Right atrium auricular region (tissue), 2 donors: ENCODE measurements at regions not wholly inside any gene's neighbourhood (a gene's known extent, or its start where the extent isn't known, plus 50 kb on each side); places are given as distances from the start of the nearest gene placed in this dataset.

Experiments used
- DNase-seq: peaks from one replicate; pipeline ENCODE4 v3.0.0-alpha.2; 2019; ENCODE audit warnings: low spot score
- H3K27ac ChIP-seq, 2 donors: fragments of 200-600 bp; sonication (generic); 1 replicate in 1 of 2; 2 replicates in 1 of 2; pipeline ENCODE4 v1.5.1; 2016 to 2019
- H3K27me3 ChIP-seq, 2 donors: fragments of 200-600 bp; sonication (generic); one replicate each; pipeline versions ENCODE4 v1.5.1 to v1.6.0; 2017 to 2019
- H3K36me3 ChIP-seq: fragments of 200-600 bp; sonication (generic); one replicate; pipeline ENCODE4 v1.5.1; 2016
- H3K4me1 ChIP-seq, 2 donors: fragments of 200-600 bp; sonication (generic); one replicate each; pipeline versions ENCODE4 v1.5.1 to v1.6.0; 2017 to 2019
- H3K4me3 ChIP-seq, 2 donors: fragments of 200-600 bp; sonication (generic); 1 replicate in 1 of 2; 2 replicates in 1 of 2; pipeline ENCODE4 v1.5.1; 2017 to 2019; ENCODE audit warnings: mild to moderate bottlenecking in 1 of 2, moderate library complexity in 1 of 2
- H3K9me3 ChIP-seq, 2 donors: fragments of 200-600 bp; sonication (generic); one replicate each; pipeline ENCODE4 v1.5.1; 2019
- TF ChIP-seq, protein P1 (sequence below), 2 donors: fragments of 200-600 bp; sonication (generic); IDR thresholded peaks; one replicate each; pipeline ENCODE4 v1.5.1; 2019; ENCODE audit warnings: antibody characterized with exemption in 2 of 2

DNA sequence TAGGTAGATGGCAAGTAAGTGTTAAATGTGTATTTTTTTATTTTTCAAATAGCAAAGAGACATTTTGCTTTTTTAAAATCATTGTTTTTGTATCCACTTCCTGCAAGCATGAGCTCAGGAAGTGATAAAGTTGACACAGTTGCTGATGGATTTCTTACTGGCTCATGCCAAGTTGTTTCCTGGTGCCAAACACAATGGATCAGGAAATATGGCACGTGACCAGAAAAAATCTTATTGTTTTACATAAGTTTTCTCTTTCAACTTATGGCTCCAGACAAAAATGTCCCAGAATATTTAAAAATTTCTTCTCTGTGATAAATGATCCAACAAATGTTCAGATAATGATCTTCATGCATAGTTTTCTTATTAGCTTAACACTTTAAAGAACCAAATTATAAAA is 1279.1 kb upstream of the FLRT2 start:
- no peak for DNase-seq
- TF ChIP-seq, protein P1, sequence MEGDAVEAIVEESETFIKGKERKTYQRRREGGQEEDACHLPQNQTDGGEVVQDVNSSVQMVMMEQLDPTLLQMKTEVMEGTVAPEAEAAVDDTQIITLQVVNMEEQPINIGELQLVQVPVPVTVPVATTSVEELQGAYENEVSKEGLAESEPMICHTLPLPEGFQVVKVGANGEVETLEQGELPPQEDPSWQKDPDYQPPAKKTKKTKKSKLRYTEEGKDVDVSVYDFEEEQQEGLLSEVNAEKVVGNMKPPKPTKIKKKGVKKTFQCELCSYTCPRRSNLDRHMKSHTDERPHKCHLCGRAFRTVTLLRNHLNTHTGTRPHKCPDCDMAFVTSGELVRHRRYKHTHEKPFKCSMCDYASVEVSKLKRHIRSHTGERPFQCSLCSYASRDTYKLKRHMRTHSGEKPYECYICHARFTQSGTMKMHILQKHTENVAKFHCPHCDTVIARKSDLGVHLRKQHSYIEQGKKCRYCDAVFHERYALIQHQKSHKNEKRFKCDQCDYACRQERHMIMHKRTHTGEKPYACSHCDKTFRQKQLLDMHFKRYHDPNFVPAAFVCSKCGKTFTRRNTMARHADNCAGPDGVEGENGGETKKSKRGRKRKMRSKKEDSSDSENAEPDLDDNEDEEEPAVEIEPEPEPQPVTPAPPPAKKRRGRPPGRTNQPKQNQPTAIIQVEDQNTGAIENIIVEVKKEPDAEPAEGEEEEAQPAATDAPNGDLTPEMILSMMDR (IDR thresholded peaks at IDR 0.05), result no peak
- Histone ChIP-seq H3K4me1 (peaks cover 0 to 5% of the 10 kb centered on the region in 2 donors), H3K36me3 (no peaks in the 10 kb centered on the region), H3K4me3 (no peak overlapping the region), H3K27me3 (no peaks in the 10 kb centered on the region), H3K27ac (no peak overlapping the region), H3K9me3 (no peaks in the 10 kb centered on the region)

DNA sequence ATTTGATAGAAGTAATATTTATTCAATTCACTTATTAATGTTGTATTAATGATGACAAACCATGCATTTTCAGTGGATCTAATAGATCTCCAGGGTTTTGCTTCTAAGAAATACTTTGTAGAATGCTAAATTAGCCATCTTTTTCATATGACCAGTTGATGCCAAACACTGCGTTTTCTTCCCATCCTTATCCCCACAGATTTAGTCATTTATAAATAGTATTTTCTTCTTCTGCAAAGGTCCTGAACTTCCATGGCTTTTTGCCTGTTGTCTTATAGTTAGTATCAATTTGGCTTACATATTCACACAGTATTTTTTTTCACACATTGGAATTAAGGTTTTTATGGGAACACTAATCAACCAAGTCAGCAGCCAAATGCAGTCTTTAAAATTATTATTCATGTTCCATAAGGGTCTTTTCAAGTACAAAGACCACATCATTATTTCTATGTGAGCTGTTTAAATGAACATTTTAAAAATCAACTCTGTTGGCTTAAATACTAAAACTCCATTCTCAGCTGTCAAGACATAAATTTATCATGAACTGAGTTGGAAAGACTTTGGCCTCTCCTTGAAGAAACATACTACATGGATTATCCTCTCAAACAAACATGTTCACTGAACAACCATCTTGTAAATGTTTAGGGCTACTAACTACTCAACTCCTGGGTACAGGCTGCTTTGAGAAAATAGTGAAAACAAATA is 1278.4 kb upstream of the FLRT2 start:
- Histone ChIP-seq H3K27me3 (no peaks in the 10 kb centered on the region), H3K9me3 (no peaks in the 10 kb centered on the region), H3K4me3 (no peak overlapping the region), H3K36me3 (no peaks in the 10 kb centered on the region), H3K4me1 (peaks cover 0 to 5% of the 10 kb centered on the region in 2 donors), H3K27ac (no peak overlapping the region)
- TF ChIP-seq, protein P1 (IDR thresholded peaks at IDR 0.05), result no peak
- no peak for DNase-seq

DNA sequence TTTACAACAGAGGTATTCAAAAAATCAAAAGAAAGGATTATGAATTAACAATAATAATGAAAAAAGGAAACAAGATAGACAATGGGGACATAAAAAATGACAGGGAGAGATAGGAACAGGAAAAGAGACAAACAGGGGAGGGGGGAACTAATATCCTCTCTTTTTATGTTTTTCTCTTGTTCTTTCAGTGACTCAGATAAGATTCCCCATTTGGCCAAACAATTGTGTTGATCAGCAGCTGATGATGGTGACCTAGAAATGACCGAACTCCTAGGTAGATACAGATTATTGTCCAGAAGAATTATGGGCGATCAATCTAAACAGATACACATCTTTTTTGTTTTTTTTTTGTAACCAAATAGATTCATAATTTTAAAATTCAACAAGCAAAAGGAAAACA is 1277.2 kb upstream of the FLRT2 start:
- no peak for DNase-seq
- TF ChIP-seq, protein P1 (IDR thresholded peaks at IDR 0.05), result no peak
- no peaks in the 10 kb centered on the region for H3K36me3 ChIP-seq
- no peak overlapping the region for H3K4me3 ChIP-seq
- no peak overlapping the region for H3K27ac ChIP-seq
- peaks cover 0 to 5% of the 10 kb centered on the region in 2 donors for H3K4me1 ChIP-seq
- H3K27me3 ChIP-seq, result no peaks in the 10 kb centered on the region
- H3K9me3 ChIP-seq, result no peaks in the 10 kb centered on the region

DNA sequence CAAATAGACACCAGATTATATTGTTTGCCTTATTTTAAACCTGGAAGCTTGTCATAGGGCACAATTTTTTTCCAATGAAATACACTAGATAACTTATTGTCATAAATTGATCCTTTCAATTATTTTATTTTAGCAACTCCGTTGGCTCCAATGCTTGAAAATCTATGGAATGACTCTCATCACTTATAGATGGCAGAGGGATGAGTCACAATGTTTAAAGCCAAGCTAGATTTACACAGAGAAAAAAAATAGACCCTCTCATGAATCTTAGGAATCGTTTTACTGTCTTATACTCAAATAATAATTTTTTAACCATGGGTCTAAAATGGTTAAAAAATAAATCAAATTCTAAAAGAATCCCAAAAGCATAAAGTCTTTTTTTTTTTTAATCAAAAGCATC is 1276.6 kb upstream of the FLRT2 start:
- Histone ChIP-seq H3K36me3 (no peaks in the 10 kb centered on the region), H3K27me3 (no peaks in the 10 kb centered on the region), H3K9me3 (no peaks in the 10 kb centered on the region), H3K27ac (no peak overlapping the region), H3K4me3 (no peak overlapping the region), H3K4me1 (peaks cover 0 to 5% of the 10 kb centered on the region in 2 donors)
- no peak for DNase-seq
- TF ChIP-seq, protein P1 (IDR thresholded peaks at IDR 0.05), result no peak

DNA sequence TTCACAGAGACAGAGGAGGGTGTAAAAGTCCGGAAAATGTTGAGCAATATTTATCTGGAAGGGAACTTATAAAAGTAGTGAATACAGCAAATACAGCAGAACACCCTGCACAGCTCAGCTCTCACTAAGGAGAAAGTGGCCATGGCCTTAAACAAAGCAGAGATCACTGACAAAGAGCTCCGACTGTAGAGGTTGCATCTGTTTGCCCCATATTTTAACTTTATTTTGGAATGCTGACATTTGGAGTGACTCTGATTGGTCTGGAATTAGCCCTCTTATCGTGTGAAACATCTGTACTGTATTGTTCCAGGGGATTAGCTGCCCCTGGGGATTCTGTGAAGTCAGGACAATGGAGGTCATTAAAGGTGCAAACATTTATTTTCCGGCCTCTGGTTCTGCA is 1275.7 kb upstream of the FLRT2 start:
- TF ChIP-seq, protein P1 (IDR thresholded peaks at IDR 0.05), result no peak
- H3K4me1 ChIP-seq, result peaks cover 0 to 5% of the 10 kb centered on the region in 2 donors
- H3K27ac ChIP-seq, result no peak overlapping the region
- H3K36me3 ChIP-seq, result no peaks in the 10 kb centered on the region
- no peaks in the 10 kb centered on the region for H3K9me3 ChIP-seq
- DNase-seq, result no peak
- H3K4me3 ChIP-seq, result no peak overlapping the region
- H3K27me3 ChIP-seq, result no peaks in the 10 kb centered on the region

DNA sequence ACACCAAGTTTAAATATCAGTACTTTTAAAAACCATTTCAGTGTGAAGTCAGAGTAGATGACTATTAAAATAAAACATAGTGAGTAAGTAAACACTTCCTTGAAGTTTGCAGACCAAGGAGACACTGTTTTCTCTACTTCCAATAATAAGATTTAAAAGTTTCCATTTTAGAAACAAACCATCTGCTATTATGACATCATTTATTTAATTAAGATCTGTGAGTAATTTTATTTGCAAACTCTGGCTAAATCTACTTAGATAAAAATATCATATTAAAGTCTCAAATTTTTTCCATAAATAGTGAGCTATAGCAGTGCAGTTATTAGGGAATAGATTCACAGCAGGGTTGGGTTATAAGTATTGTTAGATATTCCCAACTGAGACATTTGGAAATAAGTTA is 1267.0 kb upstream of the FLRT2 start:
- no peaks in the 10 kb centered on the region for H3K4me1 ChIP-seq

More for the DNA sequence above, 1267.0 kb upstream of the FLRT2 start:
- H3K9me3 ChIP-seq, result no peaks in the 10 kb centered on the region
- H3K4me3 ChIP-seq, result no peak overlapping the region
- no peaks in the 10 kb centered on the region for H3K36me3 ChIP-seq
- TF ChIP-seq, protein P1 (IDR thresholded peaks at IDR 0.05), result no peak
- H3K27ac ChIP-seq, result no peak overlapping the region
- no peaks in the 10 kb centered on the region for H3K27me3 ChIP-seq
- no peak for DNase-seq
